ENCODE measurements at regions not wholly inside any gene's neighbourhood (a gene's known extent, or its start where the extent isn't known, plus 50 kb on each side); places are given as distances from the start of the nearest gene placed in this dataset.

DNA sequence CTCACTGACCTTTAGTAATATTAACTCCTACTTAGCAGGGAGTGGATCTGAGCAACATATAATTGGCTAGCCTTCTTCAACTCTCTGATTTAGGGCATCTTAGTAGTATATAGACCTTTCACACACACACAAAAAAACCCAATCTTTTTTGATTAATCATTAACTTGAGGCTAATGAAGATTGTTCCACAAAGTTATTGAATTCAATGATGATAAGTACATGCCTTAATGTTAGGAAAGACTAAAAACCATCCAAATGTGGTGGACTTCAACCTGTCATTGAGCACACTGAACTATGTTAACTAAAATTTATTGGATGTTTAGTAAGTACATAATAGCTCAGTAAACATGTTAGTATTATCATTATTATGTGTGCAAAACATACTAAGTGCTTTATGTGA, 179.4 kb upstream of the SLC25A13 start:
- no peak overlapping the region for H3K27ac ChIP-seq
- H4K20me1 ChIP-seq (ENCODE audit: insufficient read depth, poor library complexity, severe bottlenecking) = no peaks in the 10 kb centered on the region
- TF ChIP-seq EZH2 (IDR thresholded peaks at IDR 0.05; ENCODE audit: borderline replicate concordance) (no peak), EZH2phosphoT487 (IDR thresholded peaks at IDR 0.05; ENCODE audit: low read depth, severe bottlenecking, unreplicated experiment) (no peak)
- no peaks in the 10 kb centered on the region for H3K27me3 ChIP-seq
- no peaks in the 10 kb centered on the region for H3K4me1 ChIP-seq (ENCODE audit: insufficient read depth)
- no peaks in the 10 kb centered on the region for H3K9me2 ChIP-seq (replicated peaks; ENCODE audit: insufficient read depth)
- no peaks in the 10 kb centered on the region for H3K36me3 ChIP-seq (replicated peaks; ENCODE audit: insufficient read depth, low read depth)
- H2AFZ ChIP-seq = no peak overlapping the region
- no peaks in the 10 kb centered on the region for H3K9me3 ChIP-seq (ENCODE audit: low read depth)
- H3K4me2 ChIP-seq = no peak overlapping the region
- no peak overlapping the region for H3K4me3 ChIP-seq
- DNase-seq (ENCODE audit: low spot score) = no peak
- no peaks in the 10 kb centered on the region for H3K79me2 ChIP-seq

DNA sequence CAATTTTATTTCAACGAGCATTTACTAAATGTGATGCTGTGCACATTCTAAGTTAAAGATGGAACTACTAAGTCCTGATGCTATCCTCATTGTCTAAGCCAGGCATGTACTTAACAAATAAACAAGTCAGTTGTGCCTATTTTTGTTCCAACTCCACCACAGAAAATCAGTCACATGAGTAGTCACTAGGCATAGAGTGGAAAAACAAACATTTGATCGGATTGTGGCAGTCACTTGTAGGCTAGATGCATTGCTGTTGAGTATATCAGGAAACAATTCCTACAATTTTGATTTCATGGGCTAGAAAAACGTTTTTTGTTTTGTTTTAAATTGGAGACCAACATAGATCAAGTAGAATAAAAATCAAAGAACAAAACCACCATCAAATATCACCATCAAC, 177.6 kb upstream of the SLC25A13 start:
- TF ChIP-seq, protein P1, sequence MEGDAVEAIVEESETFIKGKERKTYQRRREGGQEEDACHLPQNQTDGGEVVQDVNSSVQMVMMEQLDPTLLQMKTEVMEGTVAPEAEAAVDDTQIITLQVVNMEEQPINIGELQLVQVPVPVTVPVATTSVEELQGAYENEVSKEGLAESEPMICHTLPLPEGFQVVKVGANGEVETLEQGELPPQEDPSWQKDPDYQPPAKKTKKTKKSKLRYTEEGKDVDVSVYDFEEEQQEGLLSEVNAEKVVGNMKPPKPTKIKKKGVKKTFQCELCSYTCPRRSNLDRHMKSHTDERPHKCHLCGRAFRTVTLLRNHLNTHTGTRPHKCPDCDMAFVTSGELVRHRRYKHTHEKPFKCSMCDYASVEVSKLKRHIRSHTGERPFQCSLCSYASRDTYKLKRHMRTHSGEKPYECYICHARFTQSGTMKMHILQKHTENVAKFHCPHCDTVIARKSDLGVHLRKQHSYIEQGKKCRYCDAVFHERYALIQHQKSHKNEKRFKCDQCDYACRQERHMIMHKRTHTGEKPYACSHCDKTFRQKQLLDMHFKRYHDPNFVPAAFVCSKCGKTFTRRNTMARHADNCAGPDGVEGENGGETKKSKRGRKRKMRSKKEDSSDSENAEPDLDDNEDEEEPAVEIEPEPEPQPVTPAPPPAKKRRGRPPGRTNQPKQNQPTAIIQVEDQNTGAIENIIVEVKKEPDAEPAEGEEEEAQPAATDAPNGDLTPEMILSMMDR (IDR thresholded peaks at IDR 0.05; ENCODE audit: poor library complexity) = no peak
- no peak for TF ChIP-seq EZH2phosphoT487 (IDR thresholded peaks at IDR 0.05; ENCODE audit: low read depth, severe bottlenecking, unreplicated experiment)
- no peak for TF ChIP-seq EZH2 (IDR thresholded peaks at IDR 0.05; ENCODE audit: borderline replicate concordance)
- WGBS (ENCODE audit: low lambda C conversion rate, missing lambda C conversion rate) = 65% methylated on average over 3 of the region's 3 CpGs
- Histone ChIP-seq H2AFZ (no peak overlapping the region), H3K4me1 (ENCODE audit: insufficient read depth) (no peaks in the 10 kb centered on the region), H3K9me3 (ENCODE audit: low read depth) (no peaks in the 10 kb centered on the region), H3K4me3 (no peak overlapping the region), H3K79me2 (no peaks in the 10 kb centered on the region), H3K4me2 (no peak overlapping the region), H3K36me3 (replicated peaks; ENCODE audit: insufficient read depth, low read depth) (no peaks in the 10 kb centered on the region), H4K20me1 (ENCODE audit: insufficient read depth, poor library complexity, severe bottlenecking) (no peaks in the 10 kb centered on the region), H3K9me2 (replicated peaks; ENCODE audit: insufficient read depth) (no peaks in the 10 kb centered on the region), H3K27ac (no peak overlapping the region), H3K27me3 (no peaks in the 10 kb centered on the region)
- no peak for DNase-seq (ENCODE audit: low spot score)

DNA sequence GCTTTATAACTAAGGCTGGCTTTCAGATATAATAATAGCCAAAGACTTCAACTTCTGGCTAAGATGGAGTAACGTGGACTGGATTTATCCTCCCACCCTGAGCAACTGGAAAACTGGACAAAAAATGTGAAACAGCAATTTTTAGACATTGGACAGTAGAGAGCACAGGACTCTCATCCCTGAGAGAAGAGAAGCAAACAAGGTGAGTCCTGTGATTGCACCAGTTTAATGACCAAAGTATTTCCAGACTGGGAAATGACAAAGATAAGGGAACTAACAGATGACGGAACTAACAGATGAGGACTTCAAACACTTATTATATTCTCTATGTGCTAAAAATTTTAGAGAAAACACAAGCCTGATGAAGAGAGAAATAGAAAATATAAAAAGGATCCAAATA, 175.7 kb upstream of the SLC25A13 start:
- TF ChIP-seq EZH2phosphoT487 (IDR thresholded peaks at IDR 0.05; ENCODE audit: low read depth, severe bottlenecking, unreplicated experiment) = no peak
- TF ChIP-seq, protein P1 (IDR thresholded peaks at IDR 0.05; ENCODE audit: poor library complexity) = no peak
- TF ChIP-seq EZH2 (IDR thresholded peaks at IDR 0.05; ENCODE audit: borderline replicate concordance) = no peak
- WGBS (ENCODE audit: low lambda C conversion rate, missing lambda C conversion rate) = 62% methylated on average over 2 of the region's 2 CpGs
- H3K27me3 ChIP-seq = no peaks in the 10 kb centered on the region

DNA sequence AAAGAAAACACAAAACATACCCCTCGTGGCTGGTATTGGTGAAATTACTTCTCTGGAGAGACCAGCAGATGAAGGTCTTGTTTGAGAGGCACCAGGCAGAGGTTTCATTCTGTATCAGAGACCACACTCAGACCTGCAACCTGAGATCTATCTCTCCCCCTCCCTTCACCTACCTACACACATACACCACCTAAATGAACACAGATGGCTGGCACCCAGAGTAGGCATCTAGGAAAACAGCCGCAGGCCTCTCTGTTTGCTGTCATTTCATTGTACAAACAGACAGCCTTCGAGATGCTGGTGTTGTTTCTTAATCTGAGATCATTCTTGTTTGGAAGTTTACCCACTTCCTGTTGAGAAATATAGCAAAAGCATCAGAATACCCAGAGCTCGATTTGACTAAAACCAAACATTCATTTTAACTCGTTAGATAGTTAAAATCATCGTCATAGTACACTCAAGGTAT, 173.9 kb upstream of the SLC25A13 start:
- no peaks in the 10 kb centered on the region for H3K27me3 ChIP-seq
- H3K79me2 ChIP-seq = no peaks in the 10 kb centered on the region
- H3K9me3 ChIP-seq (ENCODE audit: low read depth) = no peaks in the 10 kb centered on the region
- no peaks in the 10 kb centered on the region for H4K20me1 ChIP-seq (ENCODE audit: insufficient read depth, poor library complexity, severe bottlenecking)
- peaks cover 2% of the 10 kb centered on the region for H3K4me1 ChIP-seq (ENCODE audit: insufficient read depth)
- no peaks in the 10 kb centered on the region for H3K36me3 ChIP-seq (replicated peaks; ENCODE audit: insufficient read depth, low read depth)
- TF ChIP-seq EZH2phosphoT487 (IDR thresholded peaks at IDR 0.05; ENCODE audit: low read depth, severe bottlenecking, unreplicated experiment) = no peak
- TF ChIP-seq EZH2 (IDR thresholded peaks at IDR 0.05; ENCODE audit: borderline replicate concordance) = no peak
- no peak overlapping the region for H3K27ac ChIP-seq
- H3K4me3 ChIP-seq = no peak overlapping the region
- H3K4me2 ChIP-seq = no peak overlapping the region
- no peak overlapping the region for H2AFZ ChIP-seq
- H3K9me2 ChIP-seq (replicated peaks; ENCODE audit: insufficient read depth) = no peaks in the 10 kb centered on the region
- DNase-seq (ENCODE audit: low spot score) = no peak
- 60% methylated on average over 6 of the region's 6 CpGs for WGBS (ENCODE audit: low lambda C conversion rate, missing lambda C conversion rate)

More for the DNA sequence above, 175.7 kb upstream of the SLC25A13 start:
- no peak overlapping the region for H3K27ac ChIP-seq
- no peak overlapping the region for H3K4me2 ChIP-seq
- H2AFZ ChIP-seq = no peak overlapping the region
- H3K36me3 ChIP-seq (replicated peaks; ENCODE audit: insufficient read depth, low read depth) = no peaks in the 10 kb centered on the region
- no peak for DNase-seq (ENCODE audit: low spot score)
- H3K79me2 ChIP-seq = no peaks in the 10 kb centered on the region
- no peaks in the 10 kb centered on the region for H3K9me3 ChIP-seq (ENCODE audit: low read depth)
- no peaks in the 10 kb centered on the region for H3K9me2 ChIP-seq (replicated peaks; ENCODE audit: insufficient read depth)
- H3K4me3 ChIP-seq = no peak overlapping the region
- no peaks in the 10 kb centered on the region for H3K4me1 ChIP-seq (ENCODE audit: insufficient read depth)
- no peaks in the 10 kb centered on the region for H4K20me1 ChIP-seq (ENCODE audit: insufficient read depth, poor library complexity, severe bottlenecking)
